ENCODE measurements at regions not wholly inside any gene's neighbourhood (a gene's known extent, or its start where the extent isn't known, plus 50 kb on each side); places are given as distances from the start of the nearest gene placed in this dataset.

DNA sequence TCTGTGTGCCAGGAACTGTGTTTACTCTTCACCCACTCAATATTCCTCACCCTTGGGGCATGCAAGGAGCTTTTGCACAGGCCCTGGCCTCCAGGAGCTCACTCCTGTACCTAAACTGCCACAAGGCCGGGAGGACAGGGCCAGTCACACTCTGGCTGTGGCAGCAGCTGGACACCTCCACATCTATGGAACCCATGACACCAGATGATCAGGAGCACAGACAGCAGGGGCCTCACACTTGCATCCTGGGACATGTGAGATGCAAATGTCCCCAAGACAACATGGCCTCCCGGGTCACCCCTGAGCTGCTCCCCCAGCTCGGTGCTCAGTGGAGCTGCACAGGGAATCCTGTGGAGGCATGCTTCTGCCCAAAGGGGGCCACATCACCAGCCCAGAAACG is 61.8 kb upstream of the SLC66A3 start:
- Histone ChIP-seq H3K36me3 (no peaks in the 10 kb centered on the region), H3K27me3 (no peaks in the 10 kb centered on the region), H3K4me3 (no peak overlapping the region), H3K27ac (no peak overlapping the region), H3K9me3 (no peaks in the 10 kb centered on the region), H3K4me1 (no peaks in the 10 kb centered on the region)
- no peak for DNase-seq
- no peak for TF ChIP-seq CTCF (IDR thresholded peaks at IDR 0.05)
- TF ChIP-seq POLR2A (IDR thresholded peaks at IDR 0.05): no peak
- intact Hi-C loops (cut with DNase I; ENCODE audit: low total_unique reads): no loop called here

GRCh38 chr2:11094021-11094810 is 61.1 kb upstream of the SLC66A3 start:
- H3K27ac ChIP-seq: no peak overlapping the region
- no peaks in the 10 kb centered on the region for H3K36me3 ChIP-seq
- no peak for DNase-seq
- no peaks in the 10 kb centered on the region for H3K4me1 ChIP-seq
- H3K27me3 ChIP-seq: no peaks in the 10 kb centered on the region
- H3K9me3 ChIP-seq: no peaks in the 10 kb centered on the region
- intact Hi-C loops (cut with DNase I; ENCODE audit: low total_unique reads): no loop called here
- no peak overlapping the region for H3K4me3 ChIP-seq
- TF ChIP-seq POLR2A (IDR thresholded peaks at IDR 0.05): no peak
- TF ChIP-seq CTCF (IDR thresholded peaks at IDR 0.05): no peak

DNA sequence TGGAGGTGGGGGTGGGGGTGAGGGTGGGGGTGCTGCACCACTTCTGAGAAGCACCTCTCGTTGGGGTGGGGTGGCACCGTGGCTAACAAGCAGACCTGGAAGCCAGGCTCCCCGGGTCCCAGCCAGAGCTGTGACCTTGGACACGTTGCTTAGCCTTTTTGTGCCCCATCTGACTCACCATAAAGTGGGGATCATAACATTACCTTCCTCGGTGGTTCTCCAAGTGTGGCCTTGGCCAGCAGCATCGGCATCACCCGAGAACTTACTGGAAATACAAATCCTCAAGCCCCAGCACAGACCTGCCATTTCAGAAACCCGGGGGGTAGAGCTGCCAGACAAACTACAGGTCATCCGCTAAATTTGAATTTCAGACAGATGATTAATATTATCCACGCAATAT is 58.7 kb upstream of the SLC66A3 start:
- intact Hi-C loops (cut with DNase I; ENCODE audit: low total_unique reads): no loop called here
- no peak overlapping the region for H3K27ac ChIP-seq
- H3K9me3 ChIP-seq: no peaks in the 10 kb centered on the region
- no peaks in the 10 kb centered on the region for H3K4me1 ChIP-seq
- H3K4me3 ChIP-seq: no peak overlapping the region
- TF ChIP-seq CTCF (IDR thresholded peaks at IDR 0.05) (no peak), POLR2A (IDR thresholded peaks at IDR 0.05) (no peak)
- no peaks in the 10 kb centered on the region for H3K36me3 ChIP-seq
- DNase-seq: no peak
- no peaks in the 10 kb centered on the region for H3K27me3 ChIP-seq

DNA sequence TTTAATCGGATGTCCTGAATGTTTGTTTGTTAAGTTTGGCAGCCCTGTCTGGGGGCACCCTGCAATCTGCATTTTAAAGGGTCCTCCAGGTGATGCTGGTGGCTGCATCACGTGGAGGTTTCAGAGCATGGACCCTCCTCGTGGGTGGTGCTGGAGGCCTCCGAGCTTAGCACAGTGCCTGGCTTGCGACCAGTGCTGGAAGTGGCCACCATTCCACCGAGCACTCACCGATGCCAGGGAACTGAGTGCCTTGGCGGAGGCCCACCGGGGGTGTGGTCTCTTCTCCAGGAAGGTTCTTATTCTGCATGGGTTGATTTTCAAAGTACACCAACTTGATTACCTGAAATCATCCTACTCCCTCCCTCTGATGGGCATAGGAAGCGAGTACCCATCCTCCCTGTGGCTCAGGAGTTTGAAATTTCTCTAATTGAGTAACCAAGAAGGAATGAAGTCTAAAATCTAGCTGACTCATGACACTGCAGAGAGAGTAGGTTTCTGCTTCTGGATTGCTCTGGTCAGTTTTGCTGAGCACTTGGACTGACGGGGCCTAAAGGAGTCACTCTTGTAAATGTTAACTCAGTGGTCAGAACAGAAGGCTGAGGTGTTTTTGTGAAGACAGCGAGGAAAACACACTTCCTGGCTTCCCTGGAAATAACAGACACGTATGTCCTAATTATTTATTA is 58.1 kb upstream of the SLC66A3 start:
- TF ChIP-seq POLR2A (IDR thresholded peaks at IDR 0.05) (no peak), CTCF (IDR thresholded peaks at IDR 0.05) (no peak)
- DNase-seq: no peak

GRCh38 chr2:11097854-11098387 is 57.3 kb upstream of the SLC66A3 start:
- H3K36me3 ChIP-seq: no peaks in the 10 kb centered on the region
- H3K4me1 ChIP-seq: no peaks in the 10 kb centered on the region
- intact Hi-C loops (cut with DNase I; ENCODE audit: low total_unique reads): no loop called here
- no peak overlapping the region for H3K4me3 ChIP-seq
- no peaks in the 10 kb centered on the region for H3K9me3 ChIP-seq
- H3K27ac ChIP-seq: no peak overlapping the region
- no peaks in the 10 kb centered on the region for H3K27me3 ChIP-seq
- no peak for DNase-seq
- TF ChIP-seq CTCF (IDR thresholded peaks at IDR 0.05): no peak
- no peak for TF ChIP-seq POLR2A (IDR thresholded peaks at IDR 0.05)

More for the DNA sequence above, 58.1 kb upstream of the SLC66A3 start:
- no peaks in the 10 kb centered on the region for H3K4me1 ChIP-seq
- no peaks in the 10 kb centered on the region for H3K36me3 ChIP-seq
- H3K27me3 ChIP-seq: no peaks in the 10 kb centered on the region
- no peaks in the 10 kb centered on the region for H3K9me3 ChIP-seq
- intact Hi-C loops (cut with DNase I; ENCODE audit: low total_unique reads): no loop called here
- H3K4me3 ChIP-seq: no peak overlapping the region
- H3K27ac ChIP-seq: no peak overlapping the region

Data from uterus (tissue), 3 donors.